ENCODE measurements at regions not wholly inside any gene's neighbourhood (a gene's known extent, or its start where the extent isn't known, plus 50 kb on each side); places are given as distances from the start of the nearest gene placed in this dataset.

- DNase-seq (ENCODE audit: low read depth) = no peak
- TF ChIP-seq, protein P1, sequence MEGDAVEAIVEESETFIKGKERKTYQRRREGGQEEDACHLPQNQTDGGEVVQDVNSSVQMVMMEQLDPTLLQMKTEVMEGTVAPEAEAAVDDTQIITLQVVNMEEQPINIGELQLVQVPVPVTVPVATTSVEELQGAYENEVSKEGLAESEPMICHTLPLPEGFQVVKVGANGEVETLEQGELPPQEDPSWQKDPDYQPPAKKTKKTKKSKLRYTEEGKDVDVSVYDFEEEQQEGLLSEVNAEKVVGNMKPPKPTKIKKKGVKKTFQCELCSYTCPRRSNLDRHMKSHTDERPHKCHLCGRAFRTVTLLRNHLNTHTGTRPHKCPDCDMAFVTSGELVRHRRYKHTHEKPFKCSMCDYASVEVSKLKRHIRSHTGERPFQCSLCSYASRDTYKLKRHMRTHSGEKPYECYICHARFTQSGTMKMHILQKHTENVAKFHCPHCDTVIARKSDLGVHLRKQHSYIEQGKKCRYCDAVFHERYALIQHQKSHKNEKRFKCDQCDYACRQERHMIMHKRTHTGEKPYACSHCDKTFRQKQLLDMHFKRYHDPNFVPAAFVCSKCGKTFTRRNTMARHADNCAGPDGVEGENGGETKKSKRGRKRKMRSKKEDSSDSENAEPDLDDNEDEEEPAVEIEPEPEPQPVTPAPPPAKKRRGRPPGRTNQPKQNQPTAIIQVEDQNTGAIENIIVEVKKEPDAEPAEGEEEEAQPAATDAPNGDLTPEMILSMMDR (IDR thresholded peaks at IDR 0.05; ENCODE audit: control insufficient read depth, extremely low read depth, insufficient read depth) = no peak
- no peak overlapping the region for H3K4me3 ChIP-seq (ENCODE audit: low read depth, low read length)
Measured at GRCh38 chrX:140110081-140110650, 144.8 kb upstream of the CXorf66 start.

DNA sequence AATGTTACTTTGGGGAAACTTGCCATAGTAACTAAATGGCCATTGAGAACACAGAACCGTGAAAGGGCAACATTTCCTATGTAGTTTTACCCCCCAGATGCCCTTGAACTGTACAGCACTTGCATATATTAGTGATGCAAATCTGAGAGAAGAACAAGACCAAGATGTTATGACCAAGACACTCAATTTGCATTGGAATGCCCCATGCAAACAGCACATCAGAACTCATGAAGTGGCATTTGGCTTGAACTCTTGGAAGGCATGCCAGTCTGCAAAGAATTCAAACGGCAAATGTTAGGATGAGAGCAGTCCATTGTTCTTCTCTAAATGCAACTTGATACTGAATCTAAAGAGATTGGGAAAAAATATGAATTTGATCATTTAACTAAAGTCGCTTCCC, 139.4 kb upstream of the CXorf66 start:
- TF ChIP-seq, protein P1 (IDR thresholded peaks at IDR 0.05; ENCODE audit: control insufficient read depth, extremely low read depth, insufficient read depth) = no peak
- no peak for DNase-seq (ENCODE audit: low read depth)

GRCh38 chrX:140099221-140099620, 133.9 kb upstream of the CXorf66 start:
- H3K4me3 ChIP-seq (ENCODE audit: low read depth, low read length) = no peak overlapping the region
- no peak for DNase-seq (ENCODE audit: low read depth)
- TF ChIP-seq, protein P1 (IDR thresholded peaks at IDR 0.05; ENCODE audit: control insufficient read depth, extremely low read depth, insufficient read depth) = no peak

More for the DNA sequence above, 139.4 kb upstream of the CXorf66 start:
- no peak overlapping the region for H3K4me3 ChIP-seq (ENCODE audit: low read depth, low read length)

DNA sequence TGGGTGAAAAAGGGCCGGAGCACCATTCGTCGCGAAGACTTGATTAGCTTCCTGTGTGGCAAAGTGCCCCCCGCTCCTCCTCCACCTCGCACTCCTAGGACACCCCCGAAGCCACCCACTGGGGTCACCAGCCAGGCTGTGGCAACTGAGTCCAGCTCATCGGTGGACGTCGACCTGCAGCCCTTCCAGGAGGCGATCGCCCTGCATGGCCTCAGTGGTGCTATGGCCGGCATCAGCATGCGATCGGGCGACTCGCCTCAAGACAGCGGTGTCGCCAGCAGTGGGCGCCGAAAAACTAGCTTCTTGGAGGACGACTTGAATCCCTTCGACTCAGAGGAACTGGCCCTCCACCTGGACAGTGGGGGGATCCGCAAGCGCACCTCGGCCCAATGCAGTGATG, 126.8 kb upstream of the CXorf66 start:
- TF ChIP-seq, protein P1 (IDR thresholded peaks at IDR 0.05; ENCODE audit: control insufficient read depth, extremely low read depth, insufficient read depth) = no peak
- no peak for DNase-seq (ENCODE audit: low read depth)
- no peak overlapping the region for H3K4me3 ChIP-seq (ENCODE audit: low read depth, low read length)

DNA sequence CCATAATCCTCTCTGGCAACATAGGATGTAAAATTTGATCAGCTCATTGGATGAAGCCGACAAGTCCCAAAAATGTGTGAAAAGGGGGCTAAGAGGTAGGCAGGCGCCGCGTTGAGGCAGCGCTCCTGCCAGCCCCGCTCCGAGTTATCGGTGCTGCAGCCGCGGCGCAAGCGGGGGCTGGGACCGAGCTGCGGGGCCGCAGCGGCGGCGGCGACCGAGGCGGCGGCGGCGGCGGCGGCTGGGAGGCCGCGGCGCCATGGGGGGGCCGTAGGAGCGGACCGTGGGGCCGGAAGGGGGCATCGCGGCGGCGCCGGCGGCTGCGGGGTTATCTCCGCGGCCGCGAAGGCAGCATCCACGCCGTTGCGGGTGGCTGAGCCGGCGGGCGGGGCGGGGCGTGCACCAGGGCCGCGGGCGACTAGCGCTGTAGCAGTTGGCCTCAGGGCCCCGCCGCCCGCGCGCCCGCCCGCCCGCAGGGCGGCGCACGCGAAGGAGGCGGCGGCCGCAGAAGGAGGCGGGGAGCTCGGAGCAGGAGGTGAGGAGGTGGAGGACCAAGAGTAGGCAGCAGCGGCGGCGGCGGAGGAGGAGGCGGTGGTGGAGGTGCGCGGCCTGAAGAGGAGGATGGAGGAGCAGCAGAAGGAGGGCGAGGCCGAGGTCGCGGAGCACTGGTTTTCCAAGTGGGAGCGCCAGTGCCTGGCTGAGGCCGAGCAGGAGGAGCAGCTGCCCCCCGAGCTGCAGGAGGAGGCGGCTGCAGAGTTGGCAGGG, 126.0 kb upstream of the CXorf66 start:
- DNase-seq (ENCODE audit: low read depth) = no peak
- H3K4me3 ChIP-seq (ENCODE audit: low read depth, low read length) = peak overlapping the region; percentile 41
- TF ChIP-seq, protein P1 (IDR thresholded peaks at IDR 0.05; ENCODE audit: control insufficient read depth, extremely low read depth, insufficient read depth) = peak; percentile 22; the same call in 1 of the 2 replicates

DNA sequence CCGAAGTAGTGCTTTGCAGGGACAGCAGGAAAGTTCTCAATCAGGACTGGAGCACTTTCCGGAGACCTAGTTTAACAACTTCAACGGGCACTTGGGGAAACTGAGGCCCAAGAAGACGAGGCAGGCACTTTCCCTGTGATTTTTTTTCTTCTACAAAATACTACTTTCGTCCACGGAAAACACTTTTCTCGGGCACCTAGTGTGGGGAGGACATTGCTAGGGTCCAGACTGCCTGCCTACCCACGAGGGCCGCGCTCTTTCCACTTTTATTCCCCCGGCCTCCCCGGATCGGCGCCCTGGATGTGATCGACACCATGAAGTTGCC, 125.4 kb upstream of the CXorf66 start:
- H3K4me3 ChIP-seq (ENCODE audit: low read depth, low read length) = peak overlapping the region; percentile 34
- DNase-seq (ENCODE audit: low read depth) = no peak
- TF ChIP-seq, protein P1 (IDR thresholded peaks at IDR 0.05; ENCODE audit: control insufficient read depth, extremely low read depth, insufficient read depth) = no peak

DNA sequence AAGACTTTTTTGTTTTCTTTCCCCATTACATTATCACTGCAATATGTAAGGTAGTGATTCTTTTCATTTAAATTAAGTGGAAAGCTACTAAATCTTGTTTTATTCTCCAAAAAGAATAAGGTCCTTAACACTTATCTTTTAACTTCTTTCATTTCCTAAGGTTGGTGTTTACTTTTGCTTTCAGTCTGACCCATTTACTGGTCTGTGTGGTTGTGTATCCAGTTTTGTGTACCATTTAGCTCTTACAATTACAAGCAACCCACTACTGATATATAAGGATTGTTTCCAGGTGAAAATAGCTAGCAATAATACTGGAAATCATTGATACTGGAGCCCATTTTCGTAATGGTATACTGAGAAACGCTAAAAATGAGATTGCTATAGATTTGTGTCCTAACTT, 123.1 kb upstream of the CXorf66 start:
- no peak for DNase-seq (ENCODE audit: low read depth)
- TF ChIP-seq, protein P1 (IDR thresholded peaks at IDR 0.05; ENCODE audit: control insufficient read depth, extremely low read depth, insufficient read depth) = no peak
- no peak overlapping the region for H3K4me3 ChIP-seq (ENCODE audit: low read depth, low read length)
